GM12878 (cell line): ENCODE measurements at regions not wholly inside any gene's neighbourhood (a gene's known extent, or its start where the extent isn't known, plus 50 kb on each side); places are given as distances from the start of the nearest gene placed in this dataset.

Experiments used
- ATAC-seq: fragments of 200-7000 bp; cut with Tn5 transposase; 3 replicates; pipeline ENCODE4 v1.9.1; 2020; ENCODE audit warnings: mild to moderate bottlenecking, moderate library complexity
- BruUV-seq: library from RNA; stranded (reverse); fragments of 400-500 nt; replicated peaks from 2 replicates; lab custom pipeline; 2021; lab: Mats Ljungman, UMichigan
- CTCF ChIA-PET: fragments of 300-600 bp; sonication (Branson Sonifier 250); formaldehyde crosslinking; extraction: SDS; loops from one replicate; lab custom pipeline; 2021; ENCODE audit warnings: inconsistent platforms; lab: Yijun Ruan, JAX
- POLR2A ChIA-PET: fragments of 350-600 bp; formaldehyde crosslinking; extraction: SDS; loops from one replicate; lab custom pipeline; 2021; ENCODE audit warnings: inconsistent platforms; lab: Charles Lee
- RAD21 ChIA-PET: fragments of 300-600 bp; sonication (Branson Sonifier 250); formaldehyde crosslinking; loops from one replicate; lab custom pipeline; 2023; ENCODE audit warnings: antibody characterized with exemption; ENCODE audit not compliant: unreplicated experiment; lab: Charles Lee
- SMC1A ChIA-PET: fragments of 300-600 bp; sonication (Branson Sonifier 250); formaldehyde crosslinking; loops from one replicate; lab custom pipeline; 2023; ENCODE audit not compliant: unreplicated experiment, uncharacterized antibody; lab: Charles Lee
- DNase-seq: peaks from one replicate; pipeline ENCODE4 v3.0.0-alpha.2; 2011; ENCODE audit warnings: low read depth, low spot score
- FAIRE-seq: peaks from 3 replicates; lab custom pipeline; 2011; peaks lifted over from hg19 to GRCh38; lab: Jason Lieb, UNC
- H2AFZ ChIP-seq: 2 replicates; pipeline ENCODE4 v1.6.0; 2011; ENCODE audit warnings: low read depth, low read length, control low read depth; ENCODE audit not compliant: control insufficient read depth
- H3K27ac ChIP-seq: 2 replicates; pipeline ENCODE4 v1.5.1; 2011; ENCODE audit warnings: control low read depth; ENCODE audit not compliant: control insufficient read depth, insufficient read depth
- H3K27me3 ChIP-seq, 2 experiments: replicated peaks in 1 of 2; 2 replicates each; pipeline versions ENCODE4 v1.6.0 to v1.6.1; 2011; ENCODE audit warnings: low read length in 1 of 2; ENCODE audit not compliant: control insufficient read depth in 2 of 2, insufficient read depth in 2 of 2
- H3K36me3 ChIP-seq, 2 experiments: 2 replicates each; pipeline ENCODE4 v1.5.1; 2011; ENCODE audit warnings: low read length in 1 of 2; ENCODE audit not compliant: control insufficient read depth in 2 of 2, insufficient read depth in 2 of 2
- H3K4me1 ChIP-seq: 2 replicates; pipeline ENCODE4 v1.6.1; 2011; ENCODE audit warnings: mild to moderate bottlenecking, low read length, moderate library complexity, mixed read lengths; ENCODE audit not compliant: control insufficient read depth, insufficient read depth
- H3K4me2 ChIP-seq: 2 replicates; pipeline ENCODE4 v1.6.0; 2011; ENCODE audit warnings: control low read depth; ENCODE audit not compliant: control insufficient read depth, insufficient read depth
- H3K4me3 ChIP-seq: fragments of 200-600 bp; sonication (generic); 2 replicates; pipeline ENCODE4 v1.5.1; 2016
- H3K79me2 ChIP-seq: 2 replicates; pipeline ENCODE4 v1.6.0; 2011; ENCODE audit warnings: low read length; ENCODE audit not compliant: control insufficient read depth, insufficient read depth
- H3K9ac ChIP-seq: 2 replicates; pipeline ENCODE4 v1.8.0; 2011; ENCODE audit warnings: low read length, control low read depth, mixed read lengths; ENCODE audit not compliant: control insufficient read depth, insufficient read depth
- H3K9me3 ChIP-seq: replicated peaks from 3 replicates; pipeline ENCODE4 v1.5.1; 2011; ENCODE audit warnings: mild to moderate bottlenecking, low read length; ENCODE audit not compliant: control insufficient read depth, insufficient read depth
- H4K20me1 ChIP-seq: 2 replicates; pipeline ENCODE4 v1.6.0; 2011; ENCODE audit not compliant: control insufficient read depth, insufficient read depth
- CBX3 ChIP-seq: fragments of 200-600 bp; sonication (generic); IDR thresholded peaks from 2 replicates; pipeline ENCODE4 v1.6.1; 2016; ENCODE audit warnings: low read depth, borderline replicate concordance
- NR2C1 ChIP-seq: fragments of 450-650 bp; IDR thresholded peaks from 2 replicates; pipeline ENCODE4 v1.6.1; 2017; ENCODE audit warnings: antibody characterized with exemption, mild to moderate bottlenecking, moderate library complexity
- POLR2AphosphoS2 ChIP-seq: IDR thresholded peaks from 2 replicates; pipeline ENCODE4 v1.6.1; 2011; ENCODE audit warnings: low read depth, mild to moderate bottlenecking, low read length, improper control_type of control experiment, moderate library complexity
- SMAD5 ChIP-seq: IDR thresholded peaks from 2 replicates; pipeline ENCODE4 v1.6.1; 2016; ENCODE audit warnings: antibody characterized with exemption, low read depth
- WGBS: methylation state at CpG from one replicate; pipeline ENCODE4 v1.1.6; 2016; ENCODE audit warnings: low lambda C conversion rate; ENCODE audit not compliant: insufficient replicate concordance, insufficient coverage; ENCODE audit errors: missing lambda C conversion rate; 5-methylcytosine and 5-hydroxymethylcytosine counted together
- in situ Hi-C: fragments of 300-500 bp; cut with MboI; formaldehyde crosslinking; loops from 9 replicates; pipeline ENCODE4 v1.14.3; 2018; ENCODE audit warnings: mixed read lengths
- intact Hi-C: fragments of 100-400 bp; cut with micrococcal nuclease; formaldehyde crosslinking; loops from one replicate; pipeline ENCODE4 v1.14.2; 2022; ENCODE audit not compliant: unreplicated experiment
- TF ChIP-seq, protein P1 (sequence below): IDR thresholded peaks from 2 replicates; pipeline ENCODE4 v1.6.1; 2012; ENCODE audit warnings: mild to moderate bottlenecking, low read depth, low read length

DNA sequence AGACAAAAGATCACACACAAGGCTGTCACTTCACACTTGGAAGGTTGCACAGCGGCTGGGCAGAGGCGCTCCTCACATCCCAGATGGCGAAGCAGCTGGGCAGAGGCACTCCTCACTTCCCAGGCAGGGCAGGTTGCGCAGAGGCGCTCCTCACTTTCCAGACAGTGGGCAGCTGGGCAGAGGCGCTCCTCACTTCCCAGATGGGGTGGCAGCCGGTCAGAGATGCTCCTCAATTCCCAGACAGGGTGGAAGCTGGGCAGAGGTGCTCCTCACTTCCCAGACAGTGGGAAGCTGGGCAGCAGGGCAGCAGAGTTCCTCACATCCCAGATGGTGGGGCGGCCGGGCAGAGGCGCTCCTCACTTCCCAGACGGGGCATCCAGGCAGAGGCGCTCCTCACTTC is 199.2 kb downstream of the RTL9 start:
- ChIA-PET POLR2A (no interaction called here), SMC1A (no interaction called here), CTCF (no interaction called here), RAD21 (no interaction called here)
- Histone ChIP-seq H3K27ac (no peak overlapping the region), H3K9me3 (no peaks in the 10 kb centered on the region; the same call in 2 of the 3 replicates), H3K4me3 (no peak overlapping the region), H4K20me1 (no peaks in the 10 kb centered on the region), H3K36me3 (no peaks in the 10 kb centered on the region), H3K79me2 (no peaks in the 10 kb centered on the region), H3K4me1 (no peaks in the 10 kb centered on the region), H3K4me2 (no peak overlapping the region), H3K9ac (no peak overlapping the region), H2AFZ (no peak overlapping the region), H3K27me3 (no peaks in the 10 kb centered on the region)
- intact Hi-C loops, result no loop called here
- BruUV-seq, result no TSS peak
- FAIRE-seq (no peak), DNase-seq (no peak), ATAC-seq (no peak)
- WGBS, result 67% methylated on average over 12 of the region's 12 CpGs
- in situ Hi-C loops, result no loop called here
- TF ChIP-seq NR2C1 (no peak), CBX3 (no peak), POLR2AphosphoS2 (no peak), SMAD5 (no peak)
- TF ChIP-seq, protein P1, sequence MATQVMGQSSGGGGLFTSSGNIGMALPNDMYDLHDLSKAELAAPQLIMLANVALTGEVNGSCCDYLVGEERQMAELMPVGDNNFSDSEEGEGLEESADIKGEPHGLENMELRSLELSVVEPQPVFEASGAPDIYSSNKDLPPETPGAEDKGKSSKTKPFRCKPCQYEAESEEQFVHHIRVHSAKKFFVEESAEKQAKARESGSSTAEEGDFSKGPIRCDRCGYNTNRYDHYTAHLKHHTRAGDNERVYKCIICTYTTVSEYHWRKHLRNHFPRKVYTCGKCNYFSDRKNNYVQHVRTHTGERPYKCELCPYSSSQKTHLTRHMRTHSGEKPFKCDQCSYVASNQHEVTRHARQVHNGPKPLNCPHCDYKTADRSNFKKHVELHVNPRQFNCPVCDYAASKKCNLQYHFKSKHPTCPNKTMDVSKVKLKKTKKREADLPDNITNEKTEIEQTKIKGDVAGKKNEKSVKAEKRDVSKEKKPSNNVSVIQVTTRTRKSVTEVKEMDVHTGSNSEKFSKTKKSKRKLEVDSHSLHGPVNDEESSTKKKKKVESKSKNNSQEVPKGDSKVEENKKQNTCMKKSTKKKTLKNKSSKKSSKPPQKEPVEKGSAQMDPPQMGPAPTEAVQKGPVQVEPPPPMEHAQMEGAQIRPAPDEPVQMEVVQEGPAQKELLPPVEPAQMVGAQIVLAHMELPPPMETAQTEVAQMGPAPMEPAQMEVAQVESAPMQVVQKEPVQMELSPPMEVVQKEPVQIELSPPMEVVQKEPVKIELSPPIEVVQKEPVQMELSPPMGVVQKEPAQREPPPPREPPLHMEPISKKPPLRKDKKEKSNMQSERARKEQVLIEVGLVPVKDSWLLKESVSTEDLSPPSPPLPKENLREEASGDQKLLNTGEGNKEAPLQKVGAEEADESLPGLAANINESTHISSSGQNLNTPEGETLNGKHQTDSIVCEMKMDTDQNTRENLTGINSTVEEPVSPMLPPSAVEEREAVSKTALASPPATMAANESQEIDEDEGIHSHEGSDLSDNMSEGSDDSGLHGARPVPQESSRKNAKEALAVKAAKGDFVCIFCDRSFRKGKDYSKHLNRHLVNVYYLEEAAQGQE, result no peak
